HEK293T (cell line): ENCODE measurements at regions not wholly inside any gene's neighbourhood (a gene's known extent, or its start where the extent isn't known, plus 50 kb on each side); places are given as distances from the start of the nearest gene placed in this dataset.

Experiments
- ARNT ChIP-seq: fragments of 450-650 bp; IDR thresholded peaks from 2 replicates; pipeline ENCODE4 v1.6.1; 2017; ENCODE audit warnings: mild to moderate bottlenecking
- BHLHE40 ChIP-seq: fragments of 450-650 bp; IDR thresholded peaks from 2 replicates; pipeline ENCODE4 v1.6.1; 2016; ENCODE audit warnings: mild to moderate bottlenecking, moderate library complexity, borderline replicate concordance
- ELF4 ChIP-seq: fragments of 450-650 bp; IDR thresholded peaks from 2 replicates; pipeline ENCODE4 v1.6.1; 2017; ENCODE audit warnings: antibody characterized with exemption
- FOXA1 ChIP-seq: fragments of 450-650 bp; IDR thresholded peaks from 2 replicates; pipeline ENCODE4 v1.6.1; 2016; ENCODE audit warnings: mild to moderate bottlenecking
- FOXK2 ChIP-seq: fragments of 450-650 bp; IDR thresholded peaks from 2 replicates; pipeline ENCODE4 v1.6.1; 2016; ENCODE audit warnings: mild to moderate bottlenecking
- FOXM1 ChIP-seq: fragments of 450-650 bp; IDR thresholded peaks from 2 replicates; pipeline ENCODE4 v1.6.1; 2017; ENCODE audit warnings: mild to moderate bottlenecking, borderline replicate concordance
- L3MBTL2 ChIP-seq: fragments of 450-650 bp; conservative IDR thresholded peaks from 2 replicates; pipeline ENCODE4 v1.6.1; 2016; ENCODE audit warnings: mild to moderate bottlenecking
- LEF1 ChIP-seq: fragments of 450-650 bp; IDR thresholded peaks from 2 replicates; pipeline ENCODE4 v1.6.1; 2017; ENCODE audit warnings: mild to moderate bottlenecking, borderline replicate concordance
- NFRKB ChIP-seq: fragments of 450-650 bp; IDR thresholded peaks from 2 replicates; pipeline ENCODE4 v1.6.1; 2016; ENCODE audit warnings: mild to moderate bottlenecking, moderate library complexity
- PKNOX1 ChIP-seq: fragments of 450-650 bp; IDR thresholded peaks from 2 replicates; pipeline ENCODE4 v1.6.1; 2016
- SUZ12 ChIP-seq: fragments of 450-650 bp; IDR thresholded peaks from 2 replicates; pipeline ENCODE4 v1.6.1; 2016; ENCODE audit warnings: mild to moderate bottlenecking
- TARDBP ChIP-seq: fragments of 450-650 bp; IDR thresholded peaks from 2 replicates; pipeline ENCODE4 v1.6.1; 2016

GRCh38 chr2:180205621-180206235 is 198.6 kb upstream of the CWC22 start:
- TF ChIP-seq NFRKB, result no peak
- no peak for TF ChIP-seq FOXK2
- TF ChIP-seq FOXA1, result no peak
- TF ChIP-seq L3MBTL2, result no peak
- TF ChIP-seq SUZ12, result no peak
- no peak for TF ChIP-seq LEF1
- no peak for TF ChIP-seq FOXM1
- no peak for TF ChIP-seq TARDBP
- TF ChIP-seq ARNT, result no peak
- no peak for TF ChIP-seq ELF4
- TF ChIP-seq PKNOX1, result no peak
- no peak for TF ChIP-seq BHLHE40
